HepG2 (cell line): ENCODE measurements at regions not wholly inside any gene's neighbourhood (a gene's known extent, or its start where the extent isn't known, plus 50 kb on each side); places are given as distances from the start of the nearest gene placed in this dataset.

Source experiments
- BRD4 ChIP-seq: sonication (generic); formaldehyde crosslinking; IDR thresholded peaks from 2 replicates; pipeline ENCODE4 v1.4.0; 2020; ENCODE audit warnings: missing genetic modification reagents
- KLF13 ChIP-seq: sonication (generic); formaldehyde crosslinking; IDR thresholded peaks from 2 replicates; pipeline ENCODE4 v1.4.0; 2020; ENCODE audit warnings: mild to moderate bottlenecking, missing genetic modification reagents
- ZNF609 ChIP-seq: sonication (generic); formaldehyde crosslinking; IDR thresholded peaks from 2 replicates; pipeline ENCODE4 v1.4.0; 2020; ENCODE audit warnings: mild to moderate bottlenecking, missing genetic modification reagents, borderline replicate concordance

- no peak for TF ChIP-seq KLF13 (CRISPR knock-in tag)
- TF ChIP-seq ZNF609 (CRISPR knock-in tag) = no peak
- TF ChIP-seq BRD4 (CRISPR knock-in tag) = no peak
These were observed 241.4 kb upstream of the JUN start for GRCh38 chr1:59025201-59025600.
